OCI-LY3 (cell line): ENCODE measurements at regions not wholly inside any gene's neighbourhood (a gene's known extent, or its start where the extent isn't known, plus 50 kb on each side); places are given as distances from the start of the nearest gene placed in this dataset.
"Not testable (repeated sequence)": the region's sequence is repeated elsewhere in the genome, so short reads cannot be mapped to it uniquely, and the experiment has no call there.

Experiments used
- H2AFZ ChIP-seq: fragments of 200-600, 300-600 bp; shearing (Covaris generic); 2 replicates; pipeline ENCODE4 v1.6.0; 2014; ENCODE audit warnings: antibody characterized with exemption, low read depth, low read length
- H3K27ac ChIP-seq: fragments of 200-600, 300-600 bp; sonication (generic); 2 replicates; pipeline ENCODE4 v1.5.1; 2014; ENCODE audit warnings: mild to moderate bottlenecking, low read length, moderate library complexity, mixed read lengths
- H3K27me3 ChIP-seq: fragments of 200-600, 300-600 bp; sonication (generic); 2 replicates; pipeline ENCODE4 v1.6.1; 2014; ENCODE audit warnings: low read depth, low read length, mixed read lengths
- H3K36me3 ChIP-seq: fragments of 200-600, 300-600 bp; sonication (generic); replicated peaks from 2 replicates; pipeline ENCODE3; 2014; ENCODE audit warnings: low read depth, low read length, mixed read lengths
- H3K4me1 ChIP-seq: fragments of 300-600, 200-600 bp; sonication (generic); 2 replicates; pipeline ENCODE4 v1.6.1; 2014; ENCODE audit warnings: low read length, mixed read lengths
- H3K4me2 ChIP-seq: fragments of 200-600, 300-600 bp; sonication (generic); 2 replicates; pipeline ENCODE4 v1.6.1; 2014; ENCODE audit warnings: low read length, mixed read lengths
- H3K4me3 ChIP-seq: fragments of 300-600, 200-600 bp; sonication (generic); 2 replicates; pipeline ENCODE4 v1.5.1; 2014; ENCODE audit warnings: antibody characterized with exemption, mild to moderate bottlenecking, low read length, moderate library complexity
- H3K79me2 ChIP-seq: fragments of 300-600, 200-600 bp; shearing (Covaris generic); 2 replicates; pipeline ENCODE4 v1.6.1; 2014; ENCODE audit warnings: mild to moderate bottlenecking, low read length, mixed read lengths
- H3K9ac ChIP-seq: fragments of 300-600, 200-600 bp; shearing (Covaris generic); 2 replicates; pipeline ENCODE4 v1.6.0; 2014; ENCODE audit warnings: mild to moderate bottlenecking, low read length, moderate library complexity
- H3K9me3 ChIP-seq: fragments of 200-600, 300-600 bp; shearing (Covaris generic); 2 replicates; pipeline ENCODE4 v1.6.1; 2014; ENCODE audit warnings: low read length, mixed read lengths; ENCODE audit not compliant: insufficient read depth
- H4K20me1 ChIP-seq: fragments of 200-600, 300-600 bp; sonication (generic); 2 replicates; pipeline ENCODE4 v1.6.1; 2016; ENCODE audit warnings: low read length, mixed read lengths; ENCODE audit not compliant: insufficient read depth
- EZH2phosphoT487 ChIP-seq: fragments of 200-600 bp; shearing (Covaris generic); IDR thresholded peaks from 2 replicates; pipeline ENCODE4 v1.6.1; 2018; ENCODE audit warnings: antibody characterized with exemption, mixed run types, low read depth
- TF ChIP-seq, protein P1 (sequence below): fragments of 200-600, 300-600 bp; sonication (generic); IDR thresholded peaks from 2 replicates; pipeline ENCODE4 v1.5.1; 2014; ENCODE audit warnings: antibody characterized with exemption, low read length, low read depth

DNA sequence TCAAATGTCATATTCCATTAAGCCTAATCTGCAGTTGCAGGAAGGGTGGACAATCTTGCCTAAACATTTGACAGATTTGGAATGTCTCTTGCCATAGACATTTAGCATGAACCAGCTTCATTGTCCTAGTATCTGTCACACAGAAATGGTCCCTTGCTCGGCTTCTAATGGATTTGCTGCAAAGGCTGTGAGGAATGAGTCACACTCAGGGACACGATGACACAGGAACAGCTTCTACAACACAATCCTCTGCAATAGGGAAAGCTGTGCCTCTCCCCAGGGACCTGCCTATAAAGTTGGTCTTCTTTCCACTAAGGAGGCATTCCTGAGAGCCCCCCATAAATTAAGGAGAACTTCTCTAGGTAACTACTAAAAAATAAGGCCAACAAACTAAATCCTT, 155.1 kb upstream of the L3MBTL4 start:
- Histone ChIP-seq H3K9ac (no peak overlapping the region), H3K79me2 (no peaks in the 10 kb centered on the region), H3K36me3 (no peaks in the 10 kb centered on the region), H3K27ac (no peak overlapping the region), H4K20me1 (no peaks in the 10 kb centered on the region), H3K4me2 (no peak overlapping the region), H3K9me3 (no peaks in the 10 kb centered on the region), H2AFZ (no peak overlapping the region), H3K4me1 (no peaks in the 10 kb centered on the region), H3K27me3 (no peaks in the 10 kb centered on the region), H3K4me3 (no peak overlapping the region)
- TF ChIP-seq EZH2phosphoT487, result no peak
- TF ChIP-seq, protein P1, sequence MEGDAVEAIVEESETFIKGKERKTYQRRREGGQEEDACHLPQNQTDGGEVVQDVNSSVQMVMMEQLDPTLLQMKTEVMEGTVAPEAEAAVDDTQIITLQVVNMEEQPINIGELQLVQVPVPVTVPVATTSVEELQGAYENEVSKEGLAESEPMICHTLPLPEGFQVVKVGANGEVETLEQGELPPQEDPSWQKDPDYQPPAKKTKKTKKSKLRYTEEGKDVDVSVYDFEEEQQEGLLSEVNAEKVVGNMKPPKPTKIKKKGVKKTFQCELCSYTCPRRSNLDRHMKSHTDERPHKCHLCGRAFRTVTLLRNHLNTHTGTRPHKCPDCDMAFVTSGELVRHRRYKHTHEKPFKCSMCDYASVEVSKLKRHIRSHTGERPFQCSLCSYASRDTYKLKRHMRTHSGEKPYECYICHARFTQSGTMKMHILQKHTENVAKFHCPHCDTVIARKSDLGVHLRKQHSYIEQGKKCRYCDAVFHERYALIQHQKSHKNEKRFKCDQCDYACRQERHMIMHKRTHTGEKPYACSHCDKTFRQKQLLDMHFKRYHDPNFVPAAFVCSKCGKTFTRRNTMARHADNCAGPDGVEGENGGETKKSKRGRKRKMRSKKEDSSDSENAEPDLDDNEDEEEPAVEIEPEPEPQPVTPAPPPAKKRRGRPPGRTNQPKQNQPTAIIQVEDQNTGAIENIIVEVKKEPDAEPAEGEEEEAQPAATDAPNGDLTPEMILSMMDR, result no peak

DNA sequence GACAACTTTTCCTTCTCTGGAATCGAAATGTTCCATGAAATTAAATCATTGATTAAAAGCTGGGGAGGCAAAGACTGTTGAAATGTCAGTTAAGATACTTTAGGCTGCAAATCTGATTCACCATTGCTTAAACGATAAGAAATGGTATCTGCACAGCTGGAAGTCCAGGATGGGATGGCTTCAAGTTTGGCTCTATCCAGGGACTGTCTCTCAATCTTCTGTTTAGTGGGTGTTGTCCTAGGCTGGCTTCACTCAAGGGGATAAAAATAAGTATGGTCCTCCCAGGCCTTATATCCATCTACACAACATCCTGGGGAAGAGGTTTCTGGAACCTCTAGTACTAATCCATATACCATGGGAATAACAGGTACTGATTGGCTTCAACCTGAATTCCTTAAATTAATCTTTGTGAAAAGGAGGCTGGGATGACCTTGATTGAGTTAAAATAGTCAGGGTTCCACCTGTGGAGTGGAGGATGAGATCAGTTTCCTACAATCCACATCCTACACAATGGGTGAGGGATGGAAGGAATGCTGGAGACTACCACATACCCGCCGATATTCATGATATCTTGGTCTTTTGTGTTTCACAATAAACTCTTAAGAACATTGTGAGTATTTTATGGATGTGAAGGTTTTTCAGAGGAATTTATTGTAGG, 156.0 kb upstream of the L3MBTL4 start:
- Histone ChIP-seq H2AFZ (no peak overlapping the region), H3K36me3 (no peaks in the 10 kb centered on the region), H3K9ac (no peak overlapping the region), H3K27me3 (no peaks in the 10 kb centered on the region), H3K9me3 (no peaks in the 10 kb centered on the region), H3K27ac (no peak overlapping the region), H3K79me2 (no peaks in the 10 kb centered on the region), H3K4me2 (no peak overlapping the region), H4K20me1 (no peaks in the 10 kb centered on the region), H3K4me3 (no peak overlapping the region), H3K4me1 (no peaks in the 10 kb centered on the region)
- TF ChIP-seq, protein P1, result no peak
- no peak for TF ChIP-seq EZH2phosphoT487

DNA sequence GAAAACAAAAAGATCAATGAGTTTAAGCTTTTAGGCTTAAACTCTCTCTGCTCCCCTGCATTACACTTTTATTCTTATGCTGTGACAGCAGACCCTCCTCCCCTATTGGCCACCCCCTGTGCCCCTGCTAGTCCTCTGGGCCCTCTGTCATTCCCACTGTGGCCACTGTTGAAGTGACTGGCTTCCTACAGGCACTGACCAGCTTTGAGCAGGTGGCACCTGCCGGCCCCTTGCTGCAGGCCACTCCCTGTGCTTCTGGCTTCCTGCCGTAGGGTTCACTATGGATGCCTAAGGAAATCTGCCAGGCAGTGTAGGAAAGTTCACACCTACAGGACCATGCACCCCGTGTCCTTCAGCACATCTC, 156.5 kb upstream of the L3MBTL4 start:
- no peak overlapping the region for H3K9ac ChIP-seq
- no peaks in the 10 kb centered on the region for H3K36me3 ChIP-seq
- no peak for TF ChIP-seq EZH2phosphoT487
- no peak overlapping the region for H3K27ac ChIP-seq
- H3K4me3 ChIP-seq, result no peak overlapping the region
- no peaks in the 10 kb centered on the region for H3K79me2 ChIP-seq
- H3K4me1 ChIP-seq, result no peaks in the 10 kb centered on the region
- no peaks in the 10 kb centered on the region for H4K20me1 ChIP-seq
- no peak overlapping the region for H2AFZ ChIP-seq
- H3K27me3 ChIP-seq, result no peaks in the 10 kb centered on the region
- no peak overlapping the region for H3K4me2 ChIP-seq
- no peaks in the 10 kb centered on the region for H3K9me3 ChIP-seq

DNA sequence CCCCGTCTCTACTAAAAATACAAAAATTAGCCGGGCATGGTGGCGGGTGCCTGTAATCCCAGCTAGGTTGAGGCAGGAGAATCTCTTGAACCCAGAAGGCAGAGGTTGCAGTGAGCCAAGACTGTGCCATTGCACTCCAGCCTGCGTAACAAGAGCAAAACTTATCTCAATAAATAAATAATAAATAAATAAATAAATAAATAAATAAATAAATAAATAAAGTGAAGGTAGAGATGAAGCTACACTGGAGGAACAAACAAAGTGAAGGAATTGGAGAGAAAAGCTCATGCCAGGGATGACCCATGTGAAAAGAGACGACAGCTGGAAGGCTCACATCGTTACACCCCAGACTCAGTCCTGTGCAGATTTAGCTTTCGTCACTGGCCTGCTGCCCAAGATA, 157.3 kb upstream of the ARHGAP28 start:
- not testable (repeated sequence) for H3K79me2 ChIP-seq, H3K27ac ChIP-seq, H3K9me3 ChIP-seq, H2AFZ ChIP-seq, H4K20me1 ChIP-seq, H3K4me3 ChIP-seq, H3K4me2 ChIP-seq, H3K4me1 ChIP-seq, H3K36me3 ChIP-seq, H3K9ac ChIP-seq, H3K27me3 ChIP-seq

DNA sequence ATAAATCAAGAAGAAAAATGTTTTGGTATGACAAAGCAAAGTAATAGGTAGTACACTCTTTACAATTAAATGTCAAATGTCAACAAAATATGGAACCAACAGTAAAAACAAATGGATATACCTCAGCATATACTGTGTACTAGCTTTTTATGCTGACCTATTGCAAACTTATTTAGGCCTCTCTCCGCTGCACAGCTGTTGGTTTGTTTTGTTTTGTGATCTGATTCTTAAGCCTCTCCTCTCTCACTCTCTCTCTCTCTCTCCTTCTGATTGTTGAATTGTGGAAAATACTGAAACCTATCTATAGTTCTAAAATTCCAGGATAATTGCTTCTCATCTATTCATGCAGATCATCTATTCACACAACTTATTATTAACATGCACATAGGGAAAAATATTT, 154.9 kb upstream of the ARHGAP28 start:
- Histone ChIP-seq H3K79me2 (no peaks in the 10 kb centered on the region), H3K9me3 (no peaks in the 10 kb centered on the region), H3K27me3 (no peaks in the 10 kb centered on the region), H3K9ac (no peak overlapping the region), H4K20me1 (no peaks in the 10 kb centered on the region), H3K4me1 (no peaks in the 10 kb centered on the region), H2AFZ (no peak overlapping the region), H3K4me3 (no peak overlapping the region), H3K4me2 (no peak overlapping the region), H3K27ac (no peak overlapping the region), H3K36me3 (no peaks in the 10 kb centered on the region)
- TF ChIP-seq, protein P1, result no peak
- TF ChIP-seq EZH2phosphoT487, result no peak
